GM10266 (cell line): ENCODE measurements at regions not wholly inside any gene's neighbourhood (a gene's known extent, or its start where the extent isn't known, plus 50 kb on each side); places are given as distances from the start of the nearest gene placed in this dataset.

Experiments
- DNase-seq: peaks from one replicate; pipeline ENCODE4 v3.0.0; 2012; ENCODE audit errors: extremely low spot score
- TF ChIP-seq, protein P1 (sequence below): IDR thresholded peaks from 2 replicates; pipeline ENCODE4 v1.5.1; 2012; ENCODE audit warnings: mild to moderate bottlenecking, low read depth; ENCODE audit not compliant: control insufficient read depth, insufficient read depth; ENCODE audit errors: missing control alignments

DNA sequence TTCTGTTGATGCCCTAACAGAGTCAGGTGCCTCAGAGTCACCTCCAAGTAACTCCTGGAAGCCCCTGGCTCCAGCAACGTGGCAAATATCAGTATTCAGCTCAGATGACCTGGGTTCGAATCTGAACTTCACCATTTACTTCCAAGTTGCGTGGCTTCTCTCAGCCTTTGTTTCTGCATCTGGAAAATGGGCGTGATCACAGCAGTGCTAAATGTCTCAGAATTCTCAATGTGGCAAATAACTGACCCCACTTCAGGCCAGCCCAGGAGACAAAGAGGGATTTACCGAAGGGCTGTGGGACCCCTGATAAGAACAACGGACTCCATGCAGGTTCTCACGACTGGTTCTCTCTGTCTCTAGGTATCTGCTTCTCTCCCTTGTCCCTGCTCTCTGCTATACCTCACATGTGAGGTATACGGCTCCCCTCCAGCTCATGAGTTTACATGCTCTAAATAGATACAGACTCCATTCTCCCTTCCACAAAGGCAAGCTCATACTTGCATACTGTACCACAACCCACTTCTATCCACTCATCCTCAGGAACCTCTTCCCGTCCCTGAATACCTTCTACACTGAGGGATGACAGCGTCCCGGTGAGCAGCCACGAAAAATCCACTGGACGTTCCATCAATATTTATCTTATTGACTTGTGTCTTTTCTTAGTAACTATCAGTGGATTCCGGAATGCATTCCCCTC lies 84.1 kb downstream of the SNX5 start:
- TF ChIP-seq, protein P1, sequence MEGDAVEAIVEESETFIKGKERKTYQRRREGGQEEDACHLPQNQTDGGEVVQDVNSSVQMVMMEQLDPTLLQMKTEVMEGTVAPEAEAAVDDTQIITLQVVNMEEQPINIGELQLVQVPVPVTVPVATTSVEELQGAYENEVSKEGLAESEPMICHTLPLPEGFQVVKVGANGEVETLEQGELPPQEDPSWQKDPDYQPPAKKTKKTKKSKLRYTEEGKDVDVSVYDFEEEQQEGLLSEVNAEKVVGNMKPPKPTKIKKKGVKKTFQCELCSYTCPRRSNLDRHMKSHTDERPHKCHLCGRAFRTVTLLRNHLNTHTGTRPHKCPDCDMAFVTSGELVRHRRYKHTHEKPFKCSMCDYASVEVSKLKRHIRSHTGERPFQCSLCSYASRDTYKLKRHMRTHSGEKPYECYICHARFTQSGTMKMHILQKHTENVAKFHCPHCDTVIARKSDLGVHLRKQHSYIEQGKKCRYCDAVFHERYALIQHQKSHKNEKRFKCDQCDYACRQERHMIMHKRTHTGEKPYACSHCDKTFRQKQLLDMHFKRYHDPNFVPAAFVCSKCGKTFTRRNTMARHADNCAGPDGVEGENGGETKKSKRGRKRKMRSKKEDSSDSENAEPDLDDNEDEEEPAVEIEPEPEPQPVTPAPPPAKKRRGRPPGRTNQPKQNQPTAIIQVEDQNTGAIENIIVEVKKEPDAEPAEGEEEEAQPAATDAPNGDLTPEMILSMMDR = no peak
- DNase-seq = no peak

DNA sequence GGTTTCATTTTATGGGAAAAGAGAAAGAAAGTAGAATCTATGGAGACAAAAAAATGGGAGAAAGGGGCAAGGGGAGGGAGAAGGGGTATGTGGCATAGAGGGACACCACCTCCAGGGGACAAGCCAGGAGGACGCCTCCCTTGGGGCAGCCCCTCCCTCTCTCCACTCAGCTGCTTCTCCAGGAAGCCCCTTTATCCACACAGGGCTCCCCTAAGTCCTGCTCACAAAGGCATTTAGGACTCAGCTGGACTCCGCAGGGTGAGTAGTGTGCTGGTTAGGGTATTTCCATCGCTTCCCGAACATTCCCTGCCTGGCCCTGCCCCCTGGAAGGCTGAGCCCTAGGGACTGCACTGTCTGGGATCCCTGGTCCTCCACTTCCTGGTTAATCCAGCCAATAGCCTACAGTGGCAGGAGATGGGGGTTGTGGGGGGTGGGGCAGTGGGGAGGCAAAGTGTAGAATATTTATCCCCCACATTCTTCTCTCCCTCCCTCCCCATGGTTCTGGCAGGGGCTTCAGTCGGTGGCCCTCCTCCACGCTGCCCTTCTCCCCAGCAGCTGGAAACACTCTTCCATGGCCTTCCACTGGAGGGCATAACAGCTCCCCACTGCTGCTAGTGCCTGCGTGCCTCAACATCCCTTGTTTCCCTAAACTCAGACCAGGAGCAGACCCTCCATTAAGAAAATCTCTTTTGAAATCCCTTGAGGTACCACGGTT lies 84.8 kb downstream of the SNX5 start:
- TF ChIP-seq, protein P1 = no peak
- no peak for DNase-seq

DNA sequence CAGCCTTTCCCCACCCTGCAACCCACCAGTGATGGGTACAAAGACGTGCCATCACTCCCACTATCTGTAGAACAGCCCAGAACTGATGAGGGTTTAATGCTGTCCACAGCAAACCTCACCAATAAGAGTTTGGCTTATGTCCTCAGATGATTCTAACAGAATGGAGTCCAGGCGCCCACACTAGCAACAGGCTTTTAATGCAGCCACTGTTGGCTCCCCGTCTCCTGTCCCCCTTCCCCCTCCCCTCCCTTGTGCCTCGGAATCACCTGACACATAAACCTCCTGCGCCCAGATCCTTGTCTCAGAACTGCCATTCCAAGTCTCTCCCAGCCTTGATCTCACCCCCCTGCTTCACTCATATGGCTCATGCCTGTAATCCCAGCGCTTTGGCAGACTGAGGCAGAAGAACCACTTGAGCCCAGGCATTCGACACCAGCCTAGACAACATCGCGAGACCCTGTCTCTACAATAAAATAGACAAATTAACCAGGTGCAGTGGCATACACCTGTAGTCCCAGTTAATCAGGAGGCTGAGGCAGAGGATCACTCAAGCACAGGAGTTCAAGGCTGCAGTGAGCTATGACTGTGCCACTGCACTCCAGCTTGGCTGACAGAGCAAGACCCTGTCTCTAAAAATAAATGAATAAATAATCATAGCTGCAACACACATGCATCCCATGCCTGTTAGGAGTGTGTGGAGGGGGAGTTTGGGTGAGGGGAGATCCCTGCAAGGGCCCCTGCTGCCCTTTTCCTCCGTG lies 85.6 kb downstream of the SNX5 start:
- TF ChIP-seq, protein P1 = no peak
- DNase-seq = no peak

- no peak for DNase-seq
- TF ChIP-seq, protein P1 = no peak
Observed at GRCh38 chr20:17882065-17882833, 86.3 kb downstream of the SNX5 start.

GRCh38 chr20:17881741-17882064 lies 86.9 kb downstream of the SNX5 start:
- DNase-seq = no peak
- TF ChIP-seq, protein P1 = no peak

DNA sequence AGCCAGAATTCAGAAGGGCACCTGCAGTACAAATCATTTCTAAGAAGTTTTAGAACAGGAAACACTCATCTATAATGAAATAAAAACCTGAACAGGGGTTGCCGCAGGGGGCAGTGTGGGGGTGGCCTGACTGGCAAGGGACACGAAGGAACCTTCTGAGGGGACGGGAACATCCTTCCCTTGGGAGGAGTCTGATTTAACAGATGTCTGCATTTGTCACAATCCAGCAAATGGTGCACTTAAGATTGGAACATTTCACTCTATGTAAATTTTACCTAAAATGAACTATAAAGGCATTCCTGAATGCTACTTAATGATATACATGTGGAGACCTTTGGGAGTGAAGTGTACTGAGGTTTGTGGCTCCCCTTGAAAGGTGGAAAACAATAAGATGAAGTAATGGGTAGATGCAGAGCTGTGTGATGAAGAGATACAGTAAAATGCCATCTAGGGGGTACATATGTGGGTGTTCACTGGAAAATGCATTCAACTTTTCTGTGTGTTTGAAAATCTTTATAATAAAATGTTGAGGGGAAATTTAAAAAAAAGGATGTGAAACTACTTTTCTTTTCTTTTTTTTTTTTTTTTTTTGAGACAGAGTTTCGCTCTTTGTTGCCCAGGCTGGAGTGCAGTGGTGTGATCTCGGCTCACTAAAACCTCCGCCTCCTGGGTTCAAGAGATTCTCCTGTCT lies 89.5 kb downstream of the SNX5 start:
- TF ChIP-seq, protein P1 = no peak
- DNase-seq = no peak
